Ureter (tissue), 1 donor: ENCODE measurements at regions not wholly inside any gene's neighbourhood (a gene's known extent, or its start where the extent isn't known, plus 50 kb on each side); places are given as distances from the start of the nearest gene placed in this dataset.
"Not testable (repeated sequence)": the region's sequence is repeated elsewhere in the genome, so short reads cannot be mapped to it uniquely, and the experiment has no call there.

Source experiments
- DNase-seq: peaks from one replicate; pipeline ENCODE4 v3.0.0-alpha.2; 2020; ENCODE audit warnings: low spot score
- donor health status: DM: yes; HTN: yes; CAD: no.

GRCh38 chr2:64879745-64880144, 109.5 kb upstream of the SLC1A4 start:
- DNase-seq: no peak

- DNase-seq: no peak
Measured at GRCh38 chr2:64880193-64880951, 108.8 kb upstream of the SLC1A4 start.

- DNase-seq: no peak
Measured at GRCh38 chr2:64881037-64881492, 108.1 kb upstream of the SLC1A4 start.

DNA sequence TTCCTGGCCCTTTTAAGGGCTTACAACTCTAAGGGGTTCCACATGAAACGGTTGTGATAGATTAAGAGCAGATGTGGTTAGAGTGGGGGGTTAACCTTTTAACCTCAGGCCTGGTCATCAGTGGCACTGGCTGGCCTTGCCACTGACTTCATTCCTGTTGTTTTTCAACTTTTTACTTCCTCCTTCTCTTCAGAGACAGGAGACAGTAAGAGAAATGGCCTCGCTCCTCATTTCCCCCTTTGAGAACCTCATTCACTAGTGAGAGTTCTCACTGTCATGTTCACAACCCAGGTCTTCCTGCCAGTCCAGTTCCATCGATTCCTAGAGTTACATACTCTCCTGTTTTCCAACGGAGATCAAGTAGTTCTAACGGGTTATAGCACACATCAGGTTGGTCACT, 101.6 kb upstream of the SLC1A4 start:
- no peak for DNase-seq

DNA sequence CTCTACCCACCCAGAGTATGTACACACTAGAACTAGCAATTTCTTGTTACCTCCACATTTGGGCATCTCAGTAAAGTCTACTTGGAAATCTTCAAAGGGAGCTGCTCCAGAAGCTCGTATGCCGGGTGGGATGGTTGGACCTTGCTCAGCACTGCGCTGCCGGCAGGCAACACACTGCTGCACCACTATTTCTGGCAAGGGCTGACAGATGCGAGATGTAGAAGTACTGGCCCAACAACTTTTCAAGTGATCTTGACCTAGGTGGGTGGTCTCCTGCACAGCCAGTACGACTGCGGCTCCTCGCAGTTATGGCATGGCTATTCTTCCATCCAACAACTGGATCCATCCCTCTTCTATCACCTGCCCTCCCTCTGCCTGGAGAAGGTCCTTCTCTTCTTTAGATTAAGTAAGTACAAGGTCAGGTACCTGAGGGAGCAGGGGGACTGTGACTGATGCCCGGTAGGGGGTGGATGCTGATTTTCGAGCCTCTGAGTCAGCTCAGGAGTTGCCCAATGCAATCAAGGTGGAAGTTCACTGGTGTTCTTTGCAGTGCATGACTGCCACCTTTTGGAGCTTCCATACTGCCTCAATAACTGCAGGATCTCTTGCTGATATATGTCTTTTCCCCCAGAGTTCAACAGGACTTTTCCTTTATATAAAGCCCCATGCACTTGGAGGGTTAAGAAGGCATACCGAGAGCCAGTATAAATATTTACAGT, 100.4 kb upstream of the SLC1A4 start:
- no peak for DNase-seq

- DNase-seq: no peak
Measured at GRCh38 chr2:64889803-64890202, 99.4 kb upstream of the SLC1A4 start.

DNA sequence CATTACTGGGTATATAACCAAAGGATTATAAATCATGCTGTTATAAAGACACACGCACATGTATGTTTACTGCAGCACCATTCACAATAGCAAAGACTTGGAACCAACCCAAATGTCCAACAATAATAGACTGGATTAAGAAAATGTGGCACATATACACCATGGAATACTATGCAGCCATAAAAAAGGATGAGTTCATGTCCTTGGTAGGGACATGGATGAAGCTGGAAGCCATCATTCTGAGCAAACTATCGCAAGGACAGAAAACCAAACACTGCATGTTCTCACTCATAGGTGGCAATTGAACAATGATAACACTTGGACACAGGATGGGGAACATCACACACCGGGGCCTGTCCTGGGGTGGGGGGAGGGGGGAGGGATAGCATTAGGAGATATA, 92.6 kb upstream of the SLC1A4 start:
- DNase-seq: not testable (repeated sequence)

- DNase-seq: no peak
Measured at GRCh38 chr2:64899081-64899865, 89.9 kb upstream of the SLC1A4 start.

DNA sequence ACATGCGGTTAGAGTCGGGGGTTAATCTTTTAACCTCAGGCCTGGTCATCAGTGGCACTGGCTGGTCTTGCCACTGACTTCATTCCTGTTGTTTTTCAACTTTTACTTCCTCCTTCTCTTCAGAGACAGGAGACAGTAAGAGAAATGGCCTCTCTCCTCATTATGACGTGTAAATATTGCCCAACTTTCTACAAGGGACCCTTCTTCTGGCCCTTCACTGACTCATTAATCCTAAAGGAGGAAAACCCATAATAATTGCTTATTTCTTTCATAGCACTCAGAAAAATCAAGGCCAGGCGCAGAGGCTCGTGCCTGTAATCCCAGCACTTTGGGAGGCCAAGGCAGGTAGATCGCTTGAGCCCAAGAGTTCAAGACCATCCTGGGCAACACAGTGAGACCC, 89.3 kb upstream of the SLC1A4 start:
- DNase-seq: not testable (repeated sequence)

DNA sequence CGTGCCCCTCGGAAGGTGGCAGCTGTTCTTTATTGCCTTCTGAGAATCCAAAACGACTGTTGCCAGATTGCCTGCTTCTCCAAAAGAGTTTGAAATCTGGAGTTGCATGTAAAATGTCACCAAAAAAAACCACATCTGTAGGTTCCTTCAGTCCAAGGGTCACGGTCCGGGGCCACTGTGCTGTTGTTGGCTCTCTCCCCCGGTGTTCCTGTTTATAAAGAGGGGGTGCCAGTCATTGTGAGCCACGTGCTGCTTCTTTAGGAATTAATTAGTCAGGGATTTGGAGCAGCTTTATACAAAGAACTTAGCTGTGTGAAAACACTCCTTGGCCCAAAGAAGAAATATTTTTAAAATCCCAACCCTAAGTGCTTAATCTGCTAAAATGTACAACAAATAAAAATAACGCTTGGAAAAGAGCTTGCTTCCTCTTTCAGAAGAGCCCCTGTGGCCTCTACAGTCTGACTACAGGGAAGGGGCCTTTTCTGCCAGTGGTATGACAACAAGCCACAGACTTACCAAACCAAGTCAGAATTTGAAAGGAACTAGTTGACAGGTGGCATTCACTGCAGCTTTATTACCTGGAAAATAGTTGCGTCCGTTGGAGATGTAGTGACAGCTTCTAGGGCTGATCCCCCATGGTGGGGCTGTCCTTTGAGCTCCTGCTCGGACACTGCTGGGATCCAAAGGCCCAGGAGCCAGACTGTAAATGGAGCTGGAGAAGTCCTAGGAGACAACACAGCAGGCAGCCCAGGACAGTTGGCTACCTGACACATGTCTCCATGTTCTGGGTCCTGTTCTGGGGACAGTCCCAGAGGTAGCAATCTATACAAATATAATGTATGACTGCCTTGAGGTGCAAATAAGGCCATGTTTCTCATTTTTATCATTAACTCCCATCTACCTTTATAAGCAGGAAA, 84.5 kb upstream of the SLC1A4 start:
- DNase-seq: no peak

DNA sequence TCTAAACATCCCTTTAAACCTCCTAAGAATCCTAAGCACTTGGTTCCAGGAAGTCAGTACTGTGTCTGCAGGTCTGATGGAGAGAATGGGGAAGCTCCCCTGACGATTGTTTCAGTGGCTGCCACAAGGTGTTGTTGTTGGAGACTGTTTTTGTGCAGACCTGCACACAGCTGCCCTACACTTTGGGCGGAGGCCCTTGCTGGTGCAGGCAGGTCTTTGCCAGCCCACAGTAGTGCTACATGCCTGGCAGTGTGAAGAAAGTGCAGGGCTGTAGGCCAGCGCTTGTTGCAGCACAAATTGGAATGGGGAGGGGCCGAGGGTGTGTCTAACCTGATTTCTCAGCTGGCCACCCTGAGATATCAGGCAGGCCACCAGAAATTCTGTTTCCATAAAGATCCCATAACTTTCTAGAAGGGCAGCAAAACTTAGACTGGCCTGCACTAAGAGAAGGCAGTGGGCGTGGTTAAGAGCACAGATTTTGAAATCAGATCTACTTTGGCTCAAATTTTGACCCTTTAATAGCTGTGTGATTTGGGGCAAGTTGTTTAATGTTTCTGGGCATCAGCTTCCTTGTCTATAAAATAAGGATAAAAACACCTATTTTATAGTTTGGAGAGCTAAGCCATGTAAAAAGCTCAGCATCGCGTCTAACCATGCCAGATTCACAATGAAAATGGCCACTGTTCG, 83.7 kb upstream of the SLC1A4 start:
- DNase-seq: peak; percentile 53

- no peak for DNase-seq
Measured at GRCh38 chr2:64906853-64907536, 82.2 kb upstream of the SLC1A4 start.

- no peak for DNase-seq
Measured at GRCh38 chr2:64908406-64908805, 80.8 kb upstream of the SLC1A4 start.

- DNase-seq: no peak
Measured at GRCh38 chr2:64910523-64910922, 78.7 kb upstream of the SLC1A4 start.

GRCh38 chr2:64910972-64911433, 78.2 kb upstream of the SLC1A4 start:
- no peak for DNase-seq

GRCh38 chr2:64913357-64913869, 75.8 kb upstream of the SLC1A4 start:
- DNase-seq: no peak

DNA sequence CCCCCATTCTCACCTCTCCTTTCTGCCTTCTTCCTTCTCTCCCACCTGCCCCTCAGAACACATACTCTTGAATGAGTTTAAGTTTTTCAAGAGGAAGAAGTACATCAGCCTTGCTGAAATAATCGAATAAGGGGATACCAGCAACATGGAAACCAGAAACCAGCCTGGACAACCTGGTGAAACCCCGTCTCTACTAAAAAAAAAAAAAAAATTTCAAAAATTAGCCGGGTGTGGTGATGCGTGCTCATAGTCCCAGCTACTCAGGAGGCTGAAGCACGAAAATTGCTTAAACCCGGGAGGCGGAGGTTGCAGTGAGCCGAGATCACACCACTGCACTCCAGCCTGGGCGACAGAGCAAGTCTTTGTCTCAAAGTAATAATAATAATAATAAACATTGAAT, 75.0 kb upstream of the SLC1A4 start:
- no peak for DNase-seq

GRCh38 chr2:64914735-64915509, 74.3 kb upstream of the SLC1A4 start:
- no peak for DNase-seq

DNA sequence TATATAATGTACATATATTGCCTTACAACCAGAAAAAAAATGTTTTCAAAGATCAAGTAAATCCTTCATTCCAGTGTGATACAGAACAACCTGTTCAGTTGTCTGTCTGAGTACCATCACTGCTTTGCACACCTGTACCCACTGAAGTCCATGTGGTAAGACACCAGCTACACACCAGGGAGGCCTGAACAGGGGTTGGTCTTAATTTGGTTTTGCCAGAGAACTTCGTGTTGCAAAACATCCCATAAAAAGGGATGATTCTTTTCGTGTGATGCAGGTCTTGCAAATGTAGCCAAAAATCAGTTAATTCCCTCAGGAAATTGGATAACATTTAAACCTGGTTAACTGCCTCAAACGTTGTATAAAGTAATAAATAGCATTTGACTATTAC, 73.7 kb upstream of the SLC1A4 start:
- no peak for DNase-seq
